NCI-H1092 treated with DMSO at 0.1 percent for 48 hours (cell line): ENCODE measurements at regions not wholly inside any gene's neighbourhood (a gene's known extent, or its start where the extent isn't known, plus 50 kb on each side); places are given as distances from the start of the nearest gene placed in this dataset.

Experiments
- DNase-seq: peaks from one replicate; lab custom pipeline; 2025; lab: John Stamatoyannopoulos, UW

DNA sequence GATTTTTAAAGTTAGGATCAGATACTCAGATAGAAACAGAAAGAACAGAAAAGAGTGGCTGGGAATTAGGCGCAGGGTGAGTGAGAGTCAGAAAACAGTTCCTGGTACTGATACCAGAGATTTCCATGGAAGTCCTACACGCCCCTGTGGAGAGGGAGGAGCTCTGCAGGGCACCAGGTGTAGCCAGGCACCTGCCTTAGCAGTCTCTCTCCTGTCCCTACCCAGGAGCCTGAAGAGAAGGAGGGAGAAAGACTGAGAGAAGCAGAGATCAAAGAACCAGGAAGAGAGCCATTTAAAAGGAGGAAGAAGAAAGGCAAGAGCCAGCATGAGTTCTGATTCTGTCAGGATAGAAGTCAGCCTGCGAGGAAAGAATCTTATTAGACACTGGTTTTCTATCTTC lies 65.0 kb downstream of the CBLN1 start:
- DNase-seq: no peak

GRCh38 chr16:49213594-49213993 lies 68.0 kb downstream of the CBLN1 start:
- no peak for DNase-seq

GRCh38 chr16:49204191-49204590 lies 77.4 kb downstream of the CBLN1 start:
- no peak for DNase-seq

DNA sequence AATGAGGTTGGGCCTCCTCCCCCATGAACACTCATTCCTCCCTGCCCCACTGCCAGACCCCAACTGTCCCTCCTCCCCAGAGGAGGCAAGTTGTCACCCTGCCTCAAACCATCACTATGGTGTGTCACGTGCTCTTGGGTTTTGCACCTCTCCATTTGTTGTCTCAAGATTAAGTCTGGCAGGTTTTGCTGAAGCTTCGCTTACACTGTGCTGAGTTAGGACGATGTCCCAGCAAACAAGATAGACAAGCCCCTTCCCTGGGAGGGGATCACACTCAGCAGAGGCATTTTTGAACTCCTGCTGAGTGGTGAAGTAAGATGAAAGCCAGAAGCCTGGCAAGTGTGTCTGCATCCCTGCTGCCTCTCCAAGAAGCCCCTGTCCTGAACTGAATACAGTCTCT lies 78.3 kb downstream of the CBLN1 start:
- DNase-seq: no peak

GRCh38 chr16:49201118-49201517 lies 80.5 kb downstream of the CBLN1 start:
- no peak for DNase-seq

- DNase-seq: no peak
These were observed 81.3 kb downstream of the CBLN1 start for GRCh38 chr16:49200223-49200820.

GRCh38 chr16:49195237-49195548 lies 86.4 kb downstream of the CBLN1 start:
- DNase-seq: no peak

GRCh38 chr16:49194537-49195236 lies 87.0 kb downstream of the CBLN1 start:
- DNase-seq: no peak

- DNase-seq: no peak
These were observed 88.0 kb downstream of the CBLN1 start for GRCh38 chr16:49193596-49193995.

DNA sequence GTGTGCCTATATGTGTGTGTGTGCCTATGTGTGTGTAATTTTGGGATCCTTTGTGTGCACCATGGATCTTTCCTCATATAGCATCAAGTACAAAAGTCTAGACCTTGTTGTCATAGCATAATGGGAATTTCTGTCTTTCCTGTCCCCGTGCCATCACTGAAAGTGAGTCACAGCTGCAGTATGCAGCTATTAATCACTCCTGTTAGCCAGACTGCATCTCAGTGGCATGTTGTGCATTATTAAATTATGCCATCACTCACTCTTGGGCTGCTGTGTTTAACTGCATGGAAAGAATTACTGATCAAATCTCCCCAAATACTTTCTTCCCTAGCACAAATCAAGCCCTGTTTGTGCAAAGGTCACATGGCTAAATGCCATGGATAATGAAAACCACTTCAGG lies 92.4 kb downstream of the CBLN1 start:
- DNase-seq: no peak

- DNase-seq: peak; percentile 73
These were observed 97.7 kb downstream of the CBLN1 start for GRCh38 chr16:49183911-49184310.

GRCh38 chr16:49181791-49182518 lies 99.7 kb downstream of the CBLN1 start:
- peak; percentile 20 for DNase-seq

- DNase-seq: no peak
These were observed 101.8 kb downstream of the CBLN1 start for GRCh38 chr16:49179714-49180330.

DNA sequence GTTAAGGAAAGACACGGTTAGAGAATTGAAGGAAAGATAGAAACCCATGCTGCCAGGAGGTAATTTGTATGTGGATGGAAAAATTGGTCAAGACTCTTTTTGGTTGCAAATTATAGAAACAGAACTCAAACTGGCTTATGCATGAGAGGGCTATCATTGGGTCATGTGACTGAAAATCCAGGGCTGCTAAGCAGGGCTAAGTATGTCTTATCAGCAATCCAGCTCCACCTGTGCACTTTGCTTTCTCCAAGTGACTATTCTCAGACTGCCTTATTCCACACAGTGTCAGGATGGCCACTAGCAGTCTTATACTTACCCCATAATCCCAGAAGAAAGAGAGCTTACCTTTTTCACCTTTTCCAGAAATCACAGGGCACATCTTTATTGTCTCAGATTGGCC lies 113.5 kb downstream of the CBLN1 start:
- DNase-seq: no peak

DNA sequence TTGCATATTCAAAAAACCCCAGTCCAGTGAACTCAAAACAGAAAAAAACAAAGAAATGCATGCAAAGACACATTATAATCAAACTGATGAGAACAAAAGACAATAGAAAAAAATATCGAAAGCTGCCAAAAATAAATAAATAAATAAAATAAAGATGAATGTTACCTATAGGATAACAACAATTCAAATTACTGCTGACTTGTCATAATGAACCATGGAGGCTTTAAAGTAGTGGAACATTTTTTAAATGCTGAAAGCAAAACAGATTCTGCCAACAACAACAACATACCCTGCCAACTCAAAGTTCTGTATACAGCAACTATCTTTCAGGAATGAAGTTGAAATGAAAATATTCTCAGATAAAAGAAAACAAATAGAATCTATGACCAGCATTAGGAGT lies 116.6 kb downstream of the CBLN1 start:
- DNase-seq: no peak

- no peak for DNase-seq
These were observed 120.4 kb downstream of the CBLN1 start for GRCh38 chr16:49161191-49161590.

- no peak for DNase-seq
These were observed 123.5 kb downstream of the CBLN1 start for GRCh38 chr16:49158029-49158642.

DNA sequence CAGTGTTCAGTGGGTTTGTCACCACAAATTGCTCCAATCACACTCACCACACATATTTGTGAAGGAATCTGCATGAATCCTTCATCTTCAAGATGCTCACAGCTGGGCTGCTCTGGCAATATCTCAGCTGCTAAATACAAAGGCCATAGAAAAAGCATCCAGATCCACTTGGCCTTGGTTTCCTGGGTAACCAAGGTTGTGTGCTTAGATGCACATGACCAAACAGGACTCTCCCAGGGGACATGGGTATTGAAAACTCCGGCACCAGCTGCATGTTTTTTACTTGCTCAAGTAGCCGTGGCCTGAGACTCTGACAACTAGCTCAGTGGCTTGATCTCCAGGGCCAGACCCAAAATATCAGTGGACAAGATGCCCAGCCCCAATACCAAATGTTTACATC lies 131.3 kb downstream of the CBLN1 start:
- DNase-seq: peak; percentile 4

GRCh38 chr16:49148410-49148809 lies 133.2 kb downstream of the CBLN1 start:
- DNase-seq: no peak

- no peak for DNase-seq
These were observed 141.0 kb downstream of the CBLN1 start for GRCh38 chr16:49140618-49141017.

GRCh38 chr16:49130397-49130796 lies 151.2 kb downstream of the CBLN1 start:
- DNase-seq: no peak

DNA sequence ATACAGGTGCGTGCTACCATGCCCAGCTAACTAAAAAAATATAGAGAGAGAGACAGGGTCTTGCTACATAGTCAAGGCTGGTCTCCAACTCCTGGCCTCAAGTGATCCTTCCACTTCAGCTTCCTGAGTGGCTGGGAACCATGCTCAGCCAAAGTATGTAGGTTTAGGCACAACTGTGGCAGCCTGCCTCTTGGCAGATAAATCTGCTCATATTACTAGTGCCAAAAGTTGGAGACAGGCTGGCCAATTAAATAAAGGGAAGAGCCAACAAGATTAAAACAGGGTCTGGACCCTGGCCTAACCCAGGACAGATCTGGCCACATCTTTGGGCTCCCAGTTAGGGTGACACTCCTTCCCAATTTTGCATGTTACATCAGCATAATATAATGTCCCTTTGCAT lies 151.7 kb downstream of the CBLN1 start:
- no peak for DNase-seq

DNA sequence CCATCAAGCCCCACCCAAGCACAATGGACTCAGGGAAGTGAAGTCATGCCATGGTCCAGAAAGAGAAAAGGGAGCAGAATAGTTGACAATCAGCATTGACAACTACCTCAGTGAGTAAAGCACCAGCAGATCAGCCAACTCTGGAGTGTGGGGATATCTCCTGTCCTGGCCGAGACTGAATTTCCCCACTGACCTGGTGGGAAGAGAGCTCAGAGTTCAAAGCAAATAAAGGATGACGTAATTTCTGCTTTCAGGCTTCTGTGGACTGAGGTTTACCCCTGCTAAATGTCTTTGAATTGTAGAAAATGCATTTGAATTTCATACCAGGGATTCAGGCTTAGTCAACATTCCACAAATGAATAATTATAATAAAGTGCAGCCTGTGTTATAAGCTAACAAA lies 152.9 kb downstream of the CBLN1 start:
- no peak for DNase-seq
